Fibroblast of villous mesenchyme (primary cell): ENCODE measurements at regions not wholly inside any gene's neighbourhood (a gene's known extent, or its start where the extent isn't known, plus 50 kb on each side); places are given as distances from the start of the nearest gene placed in this dataset.
"Not testable (repeated sequence)": the region's sequence is repeated elsewhere in the genome, so short reads cannot be mapped to it uniquely, and the experiment has no call there.

Experiments used
- DNase-seq: peaks from one replicate; pipeline ENCODE4 v3.0.0-alpha.2; 2010; ENCODE audit warnings: low read depth
- H3K4me3 ChIP-seq: 2 replicates; pipeline ENCODE4 v1.5.1; 2011; ENCODE audit warnings: low read depth, mild to moderate bottlenecking, low read length
- TF ChIP-seq, protein P1 (sequence below): IDR thresholded peaks from 2 replicates; pipeline ENCODE4 v1.5.1; 2012; ENCODE audit warnings: low read depth, mild to moderate bottlenecking, low read length; ENCODE audit not compliant: insufficient read depth

GRCh38 chr20:43404878-43405277 lies 52.8 kb upstream of the SRSF6 start:
- TF ChIP-seq, protein P1, sequence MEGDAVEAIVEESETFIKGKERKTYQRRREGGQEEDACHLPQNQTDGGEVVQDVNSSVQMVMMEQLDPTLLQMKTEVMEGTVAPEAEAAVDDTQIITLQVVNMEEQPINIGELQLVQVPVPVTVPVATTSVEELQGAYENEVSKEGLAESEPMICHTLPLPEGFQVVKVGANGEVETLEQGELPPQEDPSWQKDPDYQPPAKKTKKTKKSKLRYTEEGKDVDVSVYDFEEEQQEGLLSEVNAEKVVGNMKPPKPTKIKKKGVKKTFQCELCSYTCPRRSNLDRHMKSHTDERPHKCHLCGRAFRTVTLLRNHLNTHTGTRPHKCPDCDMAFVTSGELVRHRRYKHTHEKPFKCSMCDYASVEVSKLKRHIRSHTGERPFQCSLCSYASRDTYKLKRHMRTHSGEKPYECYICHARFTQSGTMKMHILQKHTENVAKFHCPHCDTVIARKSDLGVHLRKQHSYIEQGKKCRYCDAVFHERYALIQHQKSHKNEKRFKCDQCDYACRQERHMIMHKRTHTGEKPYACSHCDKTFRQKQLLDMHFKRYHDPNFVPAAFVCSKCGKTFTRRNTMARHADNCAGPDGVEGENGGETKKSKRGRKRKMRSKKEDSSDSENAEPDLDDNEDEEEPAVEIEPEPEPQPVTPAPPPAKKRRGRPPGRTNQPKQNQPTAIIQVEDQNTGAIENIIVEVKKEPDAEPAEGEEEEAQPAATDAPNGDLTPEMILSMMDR: peak; percentile 22
- no peak for DNase-seq
- H3K4me3 ChIP-seq: no peak overlapping the region

GRCh38 chr20:43400882-43401281 lies 56.8 kb upstream of the SRSF6 start:
- not testable (repeated sequence) for H3K4me3 ChIP-seq, DNase-seq

- TF ChIP-seq, protein P1: no peak
- no peak overlapping the region for H3K4me3 ChIP-seq
- DNase-seq: no peak
Measured at GRCh38 chr20:43398676-43399324, 58.9 kb upstream of the SRSF6 start.

DNA sequence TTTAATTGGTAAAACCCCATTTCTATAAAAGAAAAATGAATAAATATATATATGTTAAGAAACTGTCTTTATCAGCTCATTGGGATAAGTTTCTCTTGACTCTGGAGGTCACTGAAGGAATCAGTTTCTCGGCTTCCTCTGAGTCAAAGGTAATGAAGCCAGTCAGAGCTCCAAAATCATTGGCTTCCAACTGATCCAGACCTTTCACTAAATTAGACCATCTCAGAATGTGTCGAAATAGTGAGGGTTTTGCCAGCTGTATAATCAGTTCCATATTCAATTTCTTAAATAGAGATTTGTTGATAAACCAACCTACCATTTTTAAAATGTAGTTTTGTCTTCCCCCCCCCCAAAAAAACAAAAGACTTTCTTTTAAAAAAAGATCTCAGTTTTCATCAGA lies 60.5 kb upstream of the SRSF6 start:
- no peak overlapping the region for H3K4me3 ChIP-seq
- no peak for DNase-seq
- TF ChIP-seq, protein P1: no peak

GRCh38 chr20:43393052-43393451 lies 64.6 kb upstream of the SRSF6 start:
- no peak overlapping the region for H3K4me3 ChIP-seq
- no peak for DNase-seq
- TF ChIP-seq, protein P1: no peak

DNA sequence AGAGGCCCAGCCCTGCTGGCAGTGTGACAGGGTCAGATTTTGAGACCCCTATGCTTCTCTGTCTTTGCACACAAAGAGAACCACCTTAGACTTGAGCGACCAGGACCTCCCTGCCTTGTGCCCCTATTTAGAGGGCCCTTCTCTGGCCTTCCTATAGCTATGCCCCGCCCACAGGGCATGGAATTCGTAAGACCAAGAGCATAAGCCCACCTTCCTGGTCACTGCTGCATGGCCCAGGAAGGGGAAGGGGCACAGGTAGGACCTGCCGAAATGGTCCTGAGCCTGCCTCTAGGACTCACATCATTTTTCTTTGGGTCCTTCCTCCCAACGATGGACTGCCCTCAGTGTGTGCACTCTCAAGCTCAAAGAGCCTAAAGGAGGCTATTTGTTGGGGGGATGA lies 65.1 kb upstream of the SRSF6 start:
- TF ChIP-seq, protein P1: no peak
- DNase-seq: no peak
- H3K4me3 ChIP-seq: no peak overlapping the region

DNA sequence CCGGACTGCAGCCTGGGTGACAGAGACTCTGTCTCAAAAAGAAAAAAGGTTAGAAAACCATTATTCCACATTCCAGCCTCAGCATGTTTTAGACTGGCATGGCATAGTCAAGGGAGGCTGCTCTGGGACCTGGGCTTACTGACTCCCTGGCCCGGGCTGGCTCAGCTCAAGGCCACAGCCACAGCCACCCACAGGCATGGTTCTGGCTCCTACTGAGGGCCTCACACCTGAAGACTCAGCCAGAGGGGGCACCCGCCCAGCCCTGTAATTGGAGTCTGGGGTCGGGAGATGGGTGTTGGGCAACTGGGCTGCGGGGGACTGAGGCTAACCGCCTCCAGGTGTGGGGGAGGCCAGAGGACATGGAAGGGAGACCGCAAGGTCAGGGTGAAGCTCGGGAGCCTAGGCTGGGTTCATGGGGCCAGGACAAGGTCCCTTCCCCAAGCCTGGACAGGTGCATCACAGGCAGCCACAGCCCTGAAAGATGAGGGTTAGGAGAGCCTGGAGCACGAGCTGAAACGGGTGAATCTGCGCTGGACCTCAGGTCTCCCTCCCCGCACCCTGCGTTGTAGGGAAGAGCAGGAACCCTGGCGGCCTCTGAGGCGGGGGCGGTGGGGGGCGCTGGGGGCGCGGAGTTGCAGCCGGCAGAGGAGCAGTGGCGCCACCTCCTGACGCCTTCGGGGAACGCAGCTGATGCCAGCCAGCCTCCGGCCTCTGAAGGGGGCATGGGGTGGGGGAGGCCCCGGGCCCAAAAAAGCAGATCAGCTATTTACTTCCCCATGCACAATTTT lies 67.7 kb upstream of the SRSF6 start:
- TF ChIP-seq, protein P1: peak; percentile 34
- no peak for DNase-seq
- H3K4me3 ChIP-seq: no peak overlapping the region
